ENCODE measurements at regions not wholly inside any gene's neighbourhood (a gene's known extent, or its start where the extent isn't known, plus 50 kb on each side); places are given as distances from the start of the nearest gene placed in this dataset.
A peak's percentile ranks its signal among the peaks of the same experiment; 100 is the strongest.

GRCh38 chr10:8424555-8425211, 370.2 kb downstream of the GATA3 start:
- Histone ChIP-seq H3K9me3 (no peaks in the 10 kb centered on the region), H3K4me3 (no peak overlapping the region), H3K27me3 (no peaks in the 10 kb centered on the region), H3K36me3 (no peaks in the 10 kb centered on the region)
- DNase-seq: no peak

DNA sequence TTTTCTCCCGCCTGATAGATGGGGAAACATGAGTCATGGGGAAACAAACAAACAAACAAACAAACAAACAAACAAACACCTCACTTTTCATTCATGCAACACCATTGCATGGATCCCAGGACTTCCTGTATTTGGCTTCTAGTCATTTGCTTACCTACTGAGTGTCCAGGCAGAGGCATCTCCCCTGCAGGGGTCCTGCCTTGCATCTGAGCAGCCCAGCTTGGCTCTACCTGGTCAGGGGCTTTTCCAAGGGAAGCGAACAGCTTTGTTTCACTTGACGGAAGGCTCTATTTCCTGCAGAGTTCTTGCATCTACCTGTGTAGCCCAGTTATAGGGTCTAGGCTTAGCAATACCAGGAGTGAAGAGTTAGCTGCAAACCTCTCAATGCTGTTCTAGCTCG, 374.2 kb downstream of the GATA3 start:
- Histone ChIP-seq H3K27me3 (no peaks in the 10 kb centered on the region), H3K9me3 (no peaks in the 10 kb centered on the region), H3K36me3 (no peaks in the 10 kb centered on the region), H3K4me3 (no peak overlapping the region)
- DNase-seq: no peak

DNA sequence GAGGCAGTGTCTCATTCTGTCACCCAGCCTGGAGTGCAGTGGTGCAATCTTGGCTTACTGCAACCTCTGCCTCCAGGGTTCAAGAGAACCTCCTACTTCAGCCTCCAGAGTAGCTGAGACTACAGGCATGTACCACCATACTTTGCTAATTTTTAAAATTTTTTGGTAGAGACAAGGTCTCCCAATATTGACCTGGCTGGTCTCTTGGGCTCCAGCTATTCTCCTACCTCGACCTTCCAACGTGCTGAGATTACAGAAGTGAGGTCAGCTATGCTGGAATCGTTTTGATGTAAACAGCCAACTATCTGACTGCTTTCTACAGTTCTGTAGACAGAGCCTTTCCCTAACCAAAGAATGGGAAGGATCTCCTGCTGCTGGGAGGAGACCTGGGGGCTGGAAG, 375.8 kb downstream of the GATA3 start:
- Histone ChIP-seq H3K9me3 (no peaks in the 10 kb centered on the region), H3K36me3 (no peaks in the 10 kb centered on the region), H3K4me3 (no peak overlapping the region), H3K27me3 (no peaks in the 10 kb centered on the region)
- DNase-seq: no peak

- Histone ChIP-seq H3K27me3 (no peaks in the 10 kb centered on the region), H3K36me3 (no peaks in the 10 kb centered on the region), H3K4me3 (no peak overlapping the region), H3K9me3 (no peaks in the 10 kb centered on the region)
- no peak for DNase-seq
Observed at GRCh38 chr10:8431511-8431910, 377.0 kb downstream of the GATA3 start.

DNA sequence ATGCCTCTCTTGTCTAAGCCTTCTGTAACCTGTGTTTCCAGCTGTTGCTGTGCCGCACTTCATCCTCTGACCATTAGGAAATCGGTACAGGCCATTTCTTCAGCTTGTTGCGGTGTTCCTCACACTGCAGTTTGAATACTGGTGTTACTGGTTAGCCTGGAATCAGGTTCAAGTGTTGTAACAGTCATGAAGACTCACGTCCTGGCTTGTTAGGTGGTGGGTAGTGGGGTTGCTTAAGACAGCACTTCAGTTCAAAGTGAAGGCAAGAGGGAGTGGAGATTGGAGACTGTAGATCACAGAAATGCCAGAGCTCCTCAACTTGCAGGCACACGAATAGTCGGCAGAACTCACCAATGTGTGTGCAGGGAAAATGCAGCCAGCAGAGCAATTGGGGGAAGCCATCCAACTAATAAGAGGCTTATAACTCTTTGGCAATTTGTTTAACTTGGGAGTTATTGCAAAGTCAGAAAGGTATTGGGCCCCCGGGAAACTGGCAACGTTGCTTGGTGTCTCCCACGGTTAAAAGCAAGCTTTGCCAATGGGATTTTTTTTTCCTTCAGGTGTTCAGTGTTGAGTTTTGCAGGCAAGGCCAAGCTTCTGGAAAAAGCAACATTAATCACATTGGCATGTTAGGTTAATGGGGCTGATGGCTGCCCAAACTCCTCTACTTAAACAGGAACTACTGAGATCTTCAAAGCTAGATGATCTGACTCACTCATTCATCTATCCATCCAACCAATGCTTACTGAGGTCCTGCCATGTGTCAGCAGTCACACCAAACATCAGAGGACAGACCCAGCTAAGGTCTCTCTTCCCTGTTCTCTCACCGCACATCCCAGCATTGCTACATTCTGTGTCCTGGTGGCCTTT, 380.9 kb downstream of the GATA3 start:
- no peak overlapping the region for H3K4me3 ChIP-seq
- no peaks in the 10 kb centered on the region for H3K27me3 ChIP-seq
- no peak for DNase-seq
- H3K36me3 ChIP-seq: no peaks in the 10 kb centered on the region
- no peaks in the 10 kb centered on the region for H3K9me3 ChIP-seq

DNA sequence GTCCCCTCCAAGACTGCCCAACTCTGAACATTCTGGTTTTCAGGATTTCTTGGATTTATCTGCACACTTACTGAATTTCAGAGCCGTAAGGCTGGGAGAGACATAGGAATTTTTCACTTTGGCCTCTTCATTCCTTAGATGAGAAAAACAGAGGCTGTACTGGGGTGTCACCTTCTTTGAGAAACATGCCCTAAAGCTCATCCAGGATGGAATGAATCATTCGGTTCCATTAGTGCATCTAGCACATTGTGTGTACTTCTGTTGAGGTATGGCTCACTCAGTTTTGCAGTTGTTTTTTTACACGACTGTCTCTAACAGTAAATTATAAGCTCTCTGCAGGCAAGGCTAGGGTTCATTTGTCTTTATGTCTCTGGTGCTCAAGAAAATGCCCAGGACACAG, 383.4 kb downstream of the GATA3 start:
- no peak overlapping the region for H3K4me3 ChIP-seq
- H3K9me3 ChIP-seq: no peaks in the 10 kb centered on the region
- peaks cover 4% of the 10 kb centered on the region; the same call in 1 of the 2 replicates for H3K27me3 ChIP-seq
- no peak for DNase-seq
- H3K36me3 ChIP-seq: no peaks in the 10 kb centered on the region

DNA sequence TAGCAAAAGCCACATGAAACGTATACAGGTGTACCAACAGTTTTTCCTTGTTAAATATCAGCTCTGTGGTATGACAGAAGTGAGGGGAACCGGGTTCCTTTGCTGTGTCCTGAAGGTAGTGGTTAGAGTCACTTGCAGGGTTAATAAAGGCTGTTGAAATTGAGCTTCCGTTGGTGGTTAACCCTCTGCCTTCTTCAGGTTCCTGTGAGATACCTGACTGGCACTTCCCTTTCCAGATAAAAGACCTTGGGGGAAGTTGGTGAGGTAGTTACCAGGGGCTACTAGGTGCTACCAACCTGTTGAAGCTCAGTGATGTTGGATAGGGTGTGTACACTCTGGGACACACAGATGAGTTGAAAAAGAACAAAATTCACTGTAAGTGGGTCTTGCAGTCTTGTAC, 384.1 kb downstream of the GATA3 start:
- no peak for DNase-seq
- no peak overlapping the region for H3K4me3 ChIP-seq
- no peaks in the 10 kb centered on the region for H3K36me3 ChIP-seq
- peaks cover 7% of the 10 kb centered on the region for H3K27me3 ChIP-seq
- H3K9me3 ChIP-seq: no peaks in the 10 kb centered on the region

DNA sequence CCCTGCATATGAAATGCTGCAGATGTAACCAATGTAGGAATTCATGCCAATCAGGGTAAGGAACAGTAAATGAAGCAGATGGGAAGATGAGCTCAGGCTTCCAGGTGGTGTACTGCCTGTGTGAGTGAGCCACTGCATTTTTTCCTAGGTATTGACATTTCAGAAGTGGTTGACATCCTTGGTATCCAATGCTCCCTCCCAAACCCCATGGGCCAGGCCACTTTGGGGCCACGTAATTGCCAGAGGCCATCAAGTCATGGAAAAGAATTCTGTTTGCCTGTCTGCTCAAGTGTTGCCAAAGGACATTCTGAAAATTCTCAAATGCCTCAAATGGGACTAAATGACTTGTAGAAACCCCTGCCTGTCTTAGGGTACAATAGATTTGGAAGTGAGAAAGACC, 384.6 kb downstream of the GATA3 start:
- H3K27me3 ChIP-seq: peaks cover 7% of the 10 kb centered on the region
- no peaks in the 10 kb centered on the region for H3K9me3 ChIP-seq
- no peaks in the 10 kb centered on the region for H3K36me3 ChIP-seq
- no peak for DNase-seq
- H3K4me3 ChIP-seq: no peak overlapping the region

DNA sequence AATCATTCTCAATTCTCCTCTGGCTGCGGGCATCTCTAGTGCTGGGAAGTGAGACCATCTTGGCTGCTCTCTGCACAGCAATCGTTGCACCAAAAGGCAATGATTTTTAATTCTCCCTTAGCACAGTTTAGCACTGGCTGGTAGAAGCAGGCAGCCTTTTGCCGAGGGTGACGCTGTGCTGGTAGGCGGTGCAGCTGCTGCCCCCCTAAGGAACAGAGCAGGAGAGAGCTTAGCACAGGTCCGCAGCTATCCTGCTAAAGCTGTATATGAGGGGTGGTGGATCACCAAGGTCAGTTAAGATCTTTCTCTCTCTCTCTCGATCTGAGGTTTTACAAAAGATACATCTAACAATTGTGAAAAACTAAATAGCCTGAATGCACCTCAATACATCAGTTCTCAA, 390.1 kb downstream of the GATA3 start:
- no peak for DNase-seq
- Histone ChIP-seq H3K36me3 (no peaks in the 10 kb centered on the region), H3K27me3 (peaks cover 12% of the 10 kb centered on the region), H3K4me3 (no peak overlapping the region), H3K9me3 (no peaks in the 10 kb centered on the region)

DNA sequence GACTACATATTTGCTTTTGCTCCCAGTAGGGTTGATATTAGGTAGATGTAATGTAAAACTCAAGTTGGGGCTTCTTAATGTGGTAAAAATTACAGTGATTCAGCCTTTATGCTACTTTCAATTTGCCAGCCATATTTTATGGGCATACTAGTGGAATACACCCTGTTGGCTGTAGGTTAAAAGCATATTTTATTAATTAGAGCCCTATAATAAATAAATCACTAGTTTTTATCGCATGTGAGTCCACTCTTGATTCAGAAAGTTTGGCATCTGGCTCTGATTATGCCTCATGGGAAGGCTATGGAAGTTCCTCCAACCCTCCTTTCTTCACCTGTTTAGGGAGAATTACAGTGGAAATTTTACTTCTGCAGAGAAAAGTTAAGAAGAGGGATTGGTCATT, 390.9 kb downstream of the GATA3 start:
- peaks cover 12% of the 10 kb centered on the region for H3K27me3 ChIP-seq
- no peak overlapping the region for H3K4me3 ChIP-seq
- H3K9me3 ChIP-seq: no peaks in the 10 kb centered on the region
- H3K36me3 ChIP-seq: no peaks in the 10 kb centered on the region
- no peak for DNase-seq

DNA sequence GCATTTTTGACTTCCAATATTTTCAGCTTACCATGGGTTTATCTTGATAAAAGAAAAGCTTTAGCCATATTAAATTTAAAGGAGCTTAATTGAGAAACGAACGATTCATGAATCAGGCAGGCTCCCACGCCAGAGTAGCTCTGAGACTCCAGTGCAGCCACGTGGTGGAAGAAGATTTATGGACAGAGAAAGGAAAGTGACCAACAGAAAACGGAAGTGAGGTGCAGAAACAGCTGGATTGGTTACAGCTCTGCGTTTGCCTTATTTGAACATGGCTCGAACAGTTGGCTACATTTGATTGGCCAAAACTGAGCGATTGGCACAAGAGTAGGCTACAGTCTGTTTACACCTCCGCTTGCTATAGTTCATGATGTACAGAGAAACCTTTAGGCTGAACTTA, 395.4 kb downstream of the GATA3 start:
- Histone ChIP-seq H3K27me3 (no peaks in the 10 kb centered on the region), H3K4me3 (no peak overlapping the region), H3K36me3 (no peaks in the 10 kb centered on the region), H3K9me3 (no peaks in the 10 kb centered on the region)
- DNase-seq: no peak

- Histone ChIP-seq H3K36me3 (no peaks in the 10 kb centered on the region), H3K9me3 (no peaks in the 10 kb centered on the region; the same call in 1 of the 2 replicates), H3K4me3 (no peak overlapping the region), H3K27me3 (no peaks in the 10 kb centered on the region)
- peak; percentile 75 for DNase-seq
Observed at GRCh38 chr10:8453587-8453986, 399.1 kb downstream of the GATA3 start.

GRCh38 chr10:8454357-8454756, 399.9 kb downstream of the GATA3 start:
- no peaks in the 10 kb centered on the region for H3K27me3 ChIP-seq
- H3K36me3 ChIP-seq: no peaks in the 10 kb centered on the region
- H3K9me3 ChIP-seq: no peaks in the 10 kb centered on the region; the same call in 1 of the 2 replicates
- no peak for DNase-seq
- H3K4me3 ChIP-seq: no peak overlapping the region

- H3K27me3 ChIP-seq: no peaks in the 10 kb centered on the region
- no peaks in the 10 kb centered on the region for H3K36me3 ChIP-seq
- DNase-seq: no peak
- no peak overlapping the region for H3K4me3 ChIP-seq
- no peaks in the 10 kb centered on the region; the same call in 1 of the 2 replicates for H3K9me3 ChIP-seq
Observed at GRCh38 chr10:8455181-8455580, 400.7 kb downstream of the GATA3 start.

GRCh38 chr10:8456386-8456785, 401.9 kb downstream of the GATA3 start:
- H3K27me3 ChIP-seq: no peaks in the 10 kb centered on the region
- no peaks in the 10 kb centered on the region for H3K36me3 ChIP-seq
- H3K4me3 ChIP-seq: no peak overlapping the region
- DNase-seq: no peak
- no peaks in the 10 kb centered on the region; the same call in 1 of the 2 replicates for H3K9me3 ChIP-seq

- Histone ChIP-seq H3K9me3 (no peaks in the 10 kb centered on the region; the same call in 1 of the 2 replicates), H3K27me3 (no peaks in the 10 kb centered on the region), H3K36me3 (no peaks in the 10 kb centered on the region), H3K4me3 (no peak overlapping the region)
- DNase-seq: no peak
Observed at GRCh38 chr10:8460626-8461025, 406.1 kb downstream of the GATA3 start.

DNA sequence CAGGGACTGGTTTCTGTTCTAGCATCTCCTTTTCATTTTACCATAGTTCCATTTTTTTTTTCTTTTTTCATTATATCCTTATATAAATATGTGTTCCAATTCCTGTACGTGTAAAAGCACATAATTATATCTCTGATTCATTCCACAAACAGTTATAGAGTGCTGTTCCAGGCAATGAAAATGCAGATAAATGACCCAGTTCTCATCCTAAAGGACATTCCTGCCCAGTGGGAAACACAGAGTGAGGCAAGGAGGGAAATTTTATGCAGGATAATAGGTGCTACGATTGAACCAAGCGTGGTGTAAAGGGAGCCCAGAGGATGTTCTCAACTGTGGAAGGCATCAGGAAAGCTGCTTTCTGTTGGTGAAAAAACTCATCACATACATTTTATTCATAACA, 408.1 kb downstream of the GATA3 start:
- H3K9me3 ChIP-seq: no peaks in the 10 kb centered on the region; the same call in 1 of the 2 replicates
- DNase-seq: no peak
- H3K4me3 ChIP-seq: peak overlapping the region; percentile 21
- no peaks in the 10 kb centered on the region for H3K27me3 ChIP-seq
- H3K36me3 ChIP-seq: no peaks in the 10 kb centered on the region

GRCh38 chr10:8463853-8464252, 409.4 kb downstream of the GATA3 start:
- Histone ChIP-seq H3K27me3 (no peaks in the 10 kb centered on the region), H3K9me3 (no peaks in the 10 kb centered on the region), H3K36me3 (no peaks in the 10 kb centered on the region), H3K4me3 (no peak overlapping the region)
- no peak for DNase-seq
